Mesenchymal stem cell (in vitro differentiated cells and primary cell): ENCODE measurements at regions not wholly inside any gene's neighbourhood (a gene's known extent, or its start where the extent isn't known, plus 50 kb on each side); places are given as distances from the start of the nearest gene placed in this dataset.

Experiments
- DNase-seq: peaks from one replicate; pipeline ENCODE4 v3.0.0-alpha.2; 2013
- H2AFZ ChIP-seq: one replicate; pipeline ENCODE4 v1.6.1; 2013; ENCODE audit warnings: low read depth, mild to moderate bottlenecking, control low read depth, inconsistent platforms, low read length, moderate library complexity
- H2AK5ac ChIP-seq: 2 replicates; pipeline ENCODE4 v1.6.1; 2013; ENCODE audit warnings: low read length, moderate library complexity, mild to moderate bottlenecking, inconsistent platforms; ENCODE audit not compliant: severe bottlenecking
- H2BK120ac ChIP-seq: one replicate; pipeline ENCODE4 v1.6.1; 2013; ENCODE audit warnings: low read depth, mild to moderate bottlenecking, inconsistent platforms, low read length, moderate library complexity
- H2BK12ac ChIP-seq, 2 experiments: one replicate each; pipeline ENCODE4 v1.6.1; 2013; ENCODE audit warnings: inconsistent platforms in 2 of 2, low read length in 2 of 2, mild to moderate bottlenecking in 2 of 2, moderate library complexity in 2 of 2, control low read depth in 1 of 2
- H2BK15ac ChIP-seq: one replicate; pipeline ENCODE4 v1.6.1; 2013; ENCODE audit warnings: mild to moderate bottlenecking, low read depth, inconsistent platforms; ENCODE audit not compliant: poor library complexity, severe bottlenecking
- H2BK5ac ChIP-seq: 2 replicates; pipeline ENCODE4 v1.6.1; 2013; ENCODE audit warnings: low read depth, mild to moderate bottlenecking, low read length, control low read depth, inconsistent platforms; ENCODE audit not compliant: poor library complexity, severe bottlenecking
- H3K14ac ChIP-seq, 2 experiments: one replicate each; pipeline ENCODE4 v1.6.1; 2013; ENCODE audit warnings: inconsistent platforms in 2 of 2, low read length in 2 of 2, control low read depth in 1 of 2, mild to moderate bottlenecking in 1 of 2, moderate library complexity in 1 of 2
- H3K18ac ChIP-seq, 2 experiments: one replicate each; pipeline ENCODE4 v1.6.1; 2013; ENCODE audit warnings: inconsistent platforms in 2 of 2, low read length in 2 of 2, control low read depth in 1 of 2, low read depth in 1 of 2, mild to moderate bottlenecking in 1 of 2
- H3K23ac ChIP-seq, 2 experiments: one replicate each; pipeline ENCODE4 v1.6.1; 2013; ENCODE audit warnings: inconsistent platforms in 2 of 2, low read length in 2 of 2, mild to moderate bottlenecking in 2 of 2, moderate library complexity in 2 of 2, control low read depth in 1 of 2
- H3K27ac ChIP-seq: 2 replicates; pipeline ENCODE4 v1.5.1; 2013; ENCODE audit warnings: mild to moderate bottlenecking, moderate library complexity, low read length, control low read depth, inconsistent platforms; ENCODE audit not compliant: poor library complexity, severe bottlenecking
- H3K27me3 ChIP-seq, 2 experiments: 2 replicates each; pipeline versions ENCODE4 v1.6.1 to v1.7.0; 2013; ENCODE audit warnings: low read length in 2 of 2, mild to moderate bottlenecking in 2 of 2, moderate library complexity in 2 of 2, control low read depth in 1 of 2, inconsistent platforms in 1 of 2; ENCODE audit not compliant: control insufficient read depth in 1 of 2, insufficient read depth in 1 of 2
- H3K36me3 ChIP-seq, 2 experiments: 2 replicates each; pipeline versions ENCODE4 v1.6.1 to v1.7.0; 2013; ENCODE audit warnings: low read length in 2 of 2, control low read depth in 1 of 2, inconsistent platforms in 1 of 2, low read depth in 1 of 2, mild to moderate bottlenecking in 1 of 2; ENCODE audit not compliant: insufficient read depth in 2 of 2, control insufficient read depth in 1 of 2
- H3K4ac ChIP-seq, 2 experiments: one replicate each; pipeline ENCODE4 v1.6.1; 2013; ENCODE audit warnings: inconsistent platforms in 2 of 2, low read length in 2 of 2, mild to moderate bottlenecking in 2 of 2, moderate library complexity in 2 of 2, control low read depth in 1 of 2, low read depth in 1 of 2
- H3K4me1 ChIP-seq: 2 replicates; pipeline ENCODE4 v1.6.1; 2013; ENCODE audit warnings: low read depth, low read length, control low read depth; ENCODE audit not compliant: control insufficient read depth, insufficient read depth
- H3K4me2 ChIP-seq: 2 replicates; pipeline ENCODE4 v1.6.1; 2013; ENCODE audit warnings: low read length, mild to moderate bottlenecking, inconsistent platforms; ENCODE audit not compliant: poor library complexity, severe bottlenecking
- H3K4me3 ChIP-seq, 2 experiments: 2 replicates each; pipeline versions ENCODE4 v1.5.1 to v1.7.0; 2013; ENCODE audit warnings: low read length in 2 of 2, mild to moderate bottlenecking in 2 of 2, control low read depth in 1 of 2, low read depth in 1 of 2; ENCODE audit not compliant: insufficient read depth in 1 of 2
- H3K79me1 ChIP-seq: replicated peaks from 2 replicates; pipeline ENCODE4 v1.6.1; 2013; ENCODE audit warnings: mild to moderate bottlenecking, control low read depth, low read length, inconsistent platforms; ENCODE audit not compliant: poor library complexity, severe bottlenecking
- H3K9ac ChIP-seq: 2 replicates; pipeline ENCODE4 v1.7.0; 2013; ENCODE audit warnings: mild to moderate bottlenecking, low read length, moderate library complexity
- H3K9me3 ChIP-seq: 2 replicates; pipeline ENCODE4 v1.7.0; 2013; ENCODE audit warnings: mild to moderate bottlenecking, low read length; ENCODE audit not compliant: control insufficient read depth
- H4K8ac ChIP-seq: one replicate; pipeline ENCODE4 v1.6.1; 2013; ENCODE audit warnings: inconsistent platforms, mild to moderate bottlenecking, low read length, moderate library complexity
- H4K91ac ChIP-seq: one replicate; pipeline ENCODE4 v1.6.1; 2013; ENCODE audit warnings: mild to moderate bottlenecking, low read length, inconsistent platforms
- WGBS: methylation state at CpG from one replicate; pipeline ENCODE4 v1.1.7; 2013; ENCODE audit warnings: mixed read lengths; 5-methylcytosine and 5-hydroxymethylcytosine counted together

- Histone ChIP-seq H3K23ac (no peak overlapping the region), H2BK12ac (no peak overlapping the region), H3K18ac (no peak overlapping the region), H3K14ac (no peak overlapping the region), H2AFZ (no peak overlapping the region), H3K9me3 (no peaks in the 10 kb centered on the region), H3K36me3 (no peaks in the 10 kb centered on the region), H3K4me3 (no peak overlapping the region), H2BK120ac (no peak overlapping the region), H4K91ac (no peak overlapping the region), H4K8ac (no peak overlapping the region), H3K27ac (no peak overlapping the region), H2BK5ac (no peak overlapping the region), H3K9ac (no peak overlapping the region), H3K27me3 (peaks cover 0 to 7% of the 10 kb centered on the region in 2 experiments), H3K4me2 (no peak overlapping the region), H3K4ac (no peak overlapping the region), H3K79me1 (no peaks in the 10 kb centered on the region), H3K4me1 (no peaks in the 10 kb centered on the region), H2AK5ac (no peak overlapping the region), H2BK15ac (no peak overlapping the region)
- WGBS = no CpG with 5 or more reads among the region's 1 CpG
- DNase-seq = no peak
Observed at GRCh38 chr2:129293326-129293725, 686.1 kb upstream of the RAB6C start.

- no peak overlapping the region for H2BK15ac ChIP-seq
- no peak overlapping the region for H4K91ac ChIP-seq
- WGBS = 65% methylated on average over 3 of the region's 4 CpGs
- H2BK12ac ChIP-seq = no peak overlapping the region
- no peak overlapping the region for H3K14ac ChIP-seq
- no peak overlapping the region for H2AFZ ChIP-seq
- no peak for DNase-seq
- H3K27ac ChIP-seq = no peak overlapping the region
- no peak overlapping the region for H3K4me2 ChIP-seq
- no peak overlapping the region for H2BK120ac ChIP-seq
- H2BK5ac ChIP-seq = no peak overlapping the region
- H4K8ac ChIP-seq = no peak overlapping the region
- no peaks in the 10 kb centered on the region for H3K9me3 ChIP-seq
- H3K36me3 ChIP-seq = no peaks in the 10 kb centered on the region
- H2AK5ac ChIP-seq = no peak overlapping the region
- H3K4me1 ChIP-seq = no peaks in the 10 kb centered on the region
- no peak overlapping the region for H3K4me3 ChIP-seq
- H3K23ac ChIP-seq = no peak overlapping the region
- no peak overlapping the region for H3K18ac ChIP-seq
- no peak overlapping the region for H3K4ac ChIP-seq
- H3K79me1 ChIP-seq = no peaks in the 10 kb centered on the region
- no peak overlapping the region for H3K9ac ChIP-seq
- peaks cover 0 to 7% of the 10 kb centered on the region in 2 experiments for H3K27me3 ChIP-seq
Observed at GRCh38 chr2:129296396-129296795, 683.1 kb upstream of the RAB6C start.

GRCh38 chr2:129296806-129297205 is 682.7 kb upstream of the RAB6C start:
- Histone ChIP-seq H2BK120ac (no peak overlapping the region), H3K9ac (no peak overlapping the region), H3K4me2 (no peak overlapping the region), H3K14ac (no peak overlapping the region), H2BK15ac (no peak overlapping the region), H2AK5ac (no peak overlapping the region), H3K9me3 (no peaks in the 10 kb centered on the region), H2BK5ac (no peak overlapping the region), H3K18ac (no peak overlapping the region), H2BK12ac (no peak overlapping the region), H4K8ac (no peak overlapping the region), H3K27me3 (peaks cover 0 to 7% of the 10 kb centered on the region in 2 experiments), H3K27ac (no peak overlapping the region), H3K4me3 (no peak overlapping the region), H3K36me3 (no peaks in the 10 kb centered on the region), H2AFZ (no peak overlapping the region), H3K4me1 (no peaks in the 10 kb centered on the region), H3K79me1 (no peaks in the 10 kb centered on the region), H4K91ac (no peak overlapping the region), H3K4ac (no peak overlapping the region), H3K23ac (no peak overlapping the region)
- WGBS = 87% methylated on average over 3 of the region's 5 CpGs
- no peak for DNase-seq

- Histone ChIP-seq H3K4me3 (no peak overlapping the region), H2BK5ac (no peak overlapping the region), H3K4ac (no peak overlapping the region), H3K27me3 (peaks cover 0 to 5% of the 10 kb centered on the region in 2 experiments), H3K14ac (no peak overlapping the region), H2AK5ac (no peak overlapping the region), H3K79me1 (no peaks in the 10 kb centered on the region), H4K91ac (no peak overlapping the region), H3K9ac (no peak overlapping the region), H3K9me3 (no peaks in the 10 kb centered on the region), H4K8ac (no peak overlapping the region), H3K18ac (no peak overlapping the region), H2BK120ac (no peak overlapping the region), H3K36me3 (no peaks in the 10 kb centered on the region), H2BK15ac (no peak overlapping the region), H3K23ac (no peak overlapping the region), H2AFZ (no peak overlapping the region), H2BK12ac (no peak overlapping the region), H3K27ac (no peak overlapping the region), H3K4me2 (no peak overlapping the region), H3K4me1 (no peaks in the 10 kb centered on the region)
- DNase-seq = no peak
- 57% methylated on average over 4 of the region's 4 CpGs for WGBS
Observed at GRCh38 chr2:129297430-129297829, 682.0 kb upstream of the RAB6C start.
